ENCODE measurements at regions not wholly inside any gene's neighbourhood (a gene's known extent, or its start where the extent isn't known, plus 50 kb on each side); places are given as distances from the start of the nearest gene placed in this dataset.
"Not testable (repeated sequence)": the region's sequence is repeated elsewhere in the genome, so short reads cannot be mapped to it uniquely, and the experiment has no call there.

GRCh38 chr12:124698211-124698997 is 131.0 kb upstream of the NCOR2 start:
- POLR2A ChIA-PET, result interaction anchor here (0.7 to 1.3 kb wide), 4 partner anchors 10 to 389 kb away, joined by 3 to 4 read pairs (median 4); no protein-coding TSS in a partner anchor
- CTCF ChIA-PET, result interaction anchor here (0.6 to 0.9 kb wide), 2 partner anchors 11 to 1909 kb away, joined by 3 read pairs; no protein-coding TSS in a partner anchor
- Mint-ChIP-seq H3K9me3 (ENCODE audit: unreplicated experiment) (no peaks in the 10 kb centered on the region), H3K4me1 (ENCODE audit: insufficient read depth, unreplicated experiment) (peaks cover 19% of the 10 kb centered on the region), H3K27ac (ENCODE audit: low read depth, unreplicated experiment) (no peak overlapping the region), H3K27me3 (ENCODE audit: insufficient read depth, unreplicated experiment) (no peaks in the 10 kb centered on the region), H3K36me3 (ENCODE audit: insufficient read depth, unreplicated experiment) (no peaks in the 10 kb centered on the region), H3K4me3 (ENCODE audit: unreplicated experiment) (no peak overlapping the region)
- DNase-seq (ENCODE audit: unreplicated experiment), result no peak
- no peak for TF ChIP-seq CTCF (IDR thresholded peaks at IDR 0.05; ENCODE audit: unreplicated experiment)
- intact Hi-C loops (cut with micrococcal nuclease), result no loop called here
- BruUV-seq (replicated peaks), result no TSS peak

GRCh38 chr12:124697722-124698121 is 130.3 kb upstream of the NCOR2 start:
- H3K36me3 Mint-ChIP-seq (ENCODE audit: insufficient read depth, unreplicated experiment); H3K4me3 Mint-ChIP-seq (ENCODE audit: unreplicated experiment); intact Hi-C loops (cut with micrococcal nuclease); H3K27me3 Mint-ChIP-seq (ENCODE audit: insufficient read depth, unreplicated experiment); DNase-seq (ENCODE audit: unreplicated experiment); H3K27ac Mint-ChIP-seq (ENCODE audit: low read depth, unreplicated experiment); H3K9me3 Mint-ChIP-seq (ENCODE audit: unreplicated experiment); BruUV-seq (replicated peaks): not testable (repeated sequence)
- CTCF ChIA-PET, result interaction anchor here (0.6 kb wide), 3 partner anchors 27 to 1908 kb away, joined by 3 to 4 read pairs (median 3); no protein-coding TSS in a partner anchor
- peaks cover 19% of the 10 kb centered on the region for H3K4me1 Mint-ChIP-seq (ENCODE audit: insufficient read depth, unreplicated experiment)
- POLR2A ChIA-PET, result interaction anchor here (0.6 to 1.3 kb wide), 5 partner anchors 30 to 388 kb away, joined by 3 to 4 read pairs (median 3); no protein-coding TSS in a partner anchor

- Mint-ChIP-seq H3K27ac (ENCODE audit: low read depth, unreplicated experiment) (no peak overlapping the region), H3K9me3 (ENCODE audit: unreplicated experiment) (no peaks in the 10 kb centered on the region), H3K27me3 (ENCODE audit: insufficient read depth, unreplicated experiment) (no peaks in the 10 kb centered on the region), H3K4me1 (ENCODE audit: insufficient read depth, unreplicated experiment) (peaks cover 19% of the 10 kb centered on the region), H3K4me3 (ENCODE audit: unreplicated experiment) (no peak overlapping the region), H3K36me3 (ENCODE audit: insufficient read depth, unreplicated experiment) (no peaks in the 10 kb centered on the region)
- DNase-seq (ENCODE audit: unreplicated experiment), result no peak
- no peak for TF ChIP-seq CTCF (IDR thresholded peaks at IDR 0.05; ENCODE audit: unreplicated experiment)
- intact Hi-C loops (cut with micrococcal nuclease), result no loop called here
- no TSS peak for BruUV-seq (replicated peaks)
- ChIA-PET POLR2A (interaction anchor here (0.6 to 0.7 kb wide), 3 partner anchors 31 to 58 kb away, joined by 3 to 4 read pairs (median 3); no protein-coding TSS in a partner anchor), CTCF (interaction anchor here (0.6 to 0.7 kb wide), 3 partner anchors 11 to 609 kb away, joined by 3 to 4 read pairs (median 3); no protein-coding TSS in a partner anchor)
These were observed 129.5 kb upstream of the NCOR2 start for GRCh38 chr12:124696693-124697476.

GRCh38 chr12:124695861-124696260 is 128.4 kb upstream of the NCOR2 start:
- no peaks in the 10 kb centered on the region for H3K27me3 Mint-ChIP-seq (ENCODE audit: insufficient read depth, unreplicated experiment)
- H3K9me3 Mint-ChIP-seq (ENCODE audit: unreplicated experiment), result no peaks in the 10 kb centered on the region
- BruUV-seq (replicated peaks), result no TSS peak
- no peaks in the 10 kb centered on the region for H3K36me3 Mint-ChIP-seq (ENCODE audit: insufficient read depth, unreplicated experiment)
- ChIA-PET POLR2A (interaction anchor here (0.6 to 3.3 kb wide), 3 partner anchors 10 to 187 kb away, joined by 3 to 16 read pairs (median 3); no protein-coding TSS in a partner anchor), CTCF (interaction anchor here (0.5 to 2.2 kb wide), 5 partner anchors 10 to 76 kb away, joined by 3 to 8 read pairs (median 5); no protein-coding TSS in a partner anchor)
- DNase-seq (ENCODE audit: unreplicated experiment), result no peak
- intact Hi-C loops (cut with micrococcal nuclease), result no loop called here
- H3K4me1 Mint-ChIP-seq (ENCODE audit: insufficient read depth, unreplicated experiment), result peaks cover 19% of the 10 kb centered on the region
- TF ChIP-seq CTCF (IDR thresholded peaks at IDR 0.05; ENCODE audit: unreplicated experiment), result no peak
- no peak overlapping the region for H3K4me3 Mint-ChIP-seq (ENCODE audit: unreplicated experiment)
- no peak overlapping the region for H3K27ac Mint-ChIP-seq (ENCODE audit: low read depth, unreplicated experiment)

Data from MCF 10A (cell line).